ENCODE measurements at regions not wholly inside any gene's neighbourhood (a gene's known extent, or its start where the extent isn't known, plus 50 kb on each side); places are given as distances from the start of the nearest gene placed in this dataset.

DNA sequence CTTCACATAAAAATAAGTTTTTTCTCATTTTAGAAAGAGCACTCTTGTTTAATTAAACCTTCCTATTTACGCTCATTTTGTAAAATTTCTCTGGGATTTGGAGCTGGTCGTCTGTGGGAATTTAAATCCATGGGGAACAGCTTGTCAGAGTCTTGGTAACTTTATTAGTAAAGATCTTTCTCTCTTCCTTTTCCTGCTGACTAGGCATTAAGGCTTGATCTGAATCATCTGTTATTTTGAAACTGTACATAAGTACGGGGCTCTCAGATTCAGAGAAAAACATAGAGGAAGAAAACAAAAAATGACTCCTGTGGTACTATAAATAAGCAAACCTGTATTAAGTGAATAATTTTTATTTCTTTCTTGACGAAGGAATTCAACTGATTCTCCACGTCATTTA is 150.2 kb downstream of the ST6GAL2 start:
- no peak overlapping the region for H3K4me3 ChIP-seq (ENCODE audit: low read length in 3 of 3)
- H3K9ac ChIP-seq (ENCODE audit: low read depth in 1 of 3, low read length in 3 of 3): no peak overlapping the region
- no peaks in the 10 kb centered on the region for H3K4me1 ChIP-seq (ENCODE audit: control insufficient read depth in 3 of 3, insufficient read depth in 3 of 3, low read length in 3 of 3)
- H3K27ac ChIP-seq (ENCODE audit: low read depth, low read length): no peak overlapping the region
- H3K27me3 ChIP-seq (ENCODE audit: control insufficient read depth in 3 of 3, insufficient read depth in 3 of 3, low read length in 3 of 3): no peaks in the 10 kb centered on the region
- peaks cover 0 to 2% (median 0%) of the 10 kb centered on the region in 3 donors for H3K9me3 ChIP-seq (ENCODE audit: control insufficient read depth in 3 of 3, low read length in 3 of 3)
- H3K36me3 ChIP-seq (ENCODE audit: control insufficient read depth in 3 of 3, insufficient read depth in 3 of 3, low read length in 3 of 3): no peaks in the 10 kb centered on the region

DNA sequence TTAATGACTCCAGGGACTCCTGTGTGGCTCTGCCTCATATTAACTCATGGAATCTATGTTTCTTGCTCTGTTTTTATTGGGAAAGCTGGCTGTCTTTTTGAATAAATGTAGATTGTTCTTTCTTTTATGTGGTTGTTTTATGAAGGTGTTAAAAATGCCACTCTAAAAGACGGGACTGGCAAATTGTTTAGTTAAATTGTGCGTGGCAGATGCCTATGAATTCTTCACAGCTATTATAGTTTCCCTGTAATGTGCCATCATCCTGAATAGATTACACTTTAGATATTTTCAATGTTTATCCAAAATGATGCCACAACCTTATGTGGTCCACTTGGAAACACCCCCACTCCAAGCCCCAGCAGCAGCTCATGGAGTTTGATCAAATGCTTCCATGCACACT is 149.7 kb downstream of the ST6GAL2 start:
- Histone ChIP-seq H3K9ac (ENCODE audit: low read depth in 1 of 3, low read length in 3 of 3) (no peak overlapping the region), H3K4me1 (ENCODE audit: control insufficient read depth in 3 of 3, insufficient read depth in 3 of 3, low read length in 3 of 3) (no peaks in the 10 kb centered on the region), H3K36me3 (ENCODE audit: control insufficient read depth in 3 of 3, insufficient read depth in 3 of 3, low read length in 3 of 3) (no peaks in the 10 kb centered on the region), H3K4me3 (ENCODE audit: low read length in 3 of 3) (no peak overlapping the region), H3K27ac (ENCODE audit: low read depth, low read length) (no peak overlapping the region), H3K27me3 (ENCODE audit: control insufficient read depth in 3 of 3, insufficient read depth in 3 of 3, low read length in 3 of 3) (no peaks in the 10 kb centered on the region), H3K9me3 (ENCODE audit: control insufficient read depth in 3 of 3, low read length in 3 of 3) (peaks cover 0 to 2% (median 0%) of the 10 kb centered on the region in 3 donors)

- Histone ChIP-seq H3K4me1 (ENCODE audit: control insufficient read depth in 3 of 3, insufficient read depth in 3 of 3, low read length in 3 of 3) (no peaks in the 10 kb centered on the region), H3K9ac (ENCODE audit: low read depth in 1 of 3, low read length in 3 of 3) (no peak overlapping the region), H3K4me3 (ENCODE audit: low read length in 3 of 3) (no peak overlapping the region), H3K27me3 (ENCODE audit: control insufficient read depth in 3 of 3, insufficient read depth in 3 of 3, low read length in 3 of 3) (no peaks in the 10 kb centered on the region), H3K36me3 (ENCODE audit: control insufficient read depth in 3 of 3, insufficient read depth in 3 of 3, low read length in 3 of 3) (no peaks in the 10 kb centered on the region), H3K9me3 (ENCODE audit: control insufficient read depth in 3 of 3, low read length in 3 of 3) (peaks cover 0 to 3% (median 0%) of the 10 kb centered on the region in 3 donors), H3K27ac (ENCODE audit: low read depth, low read length) (no peak overlapping the region)
Measured at GRCh38 chr2:106745468-106745867, 140.5 kb downstream of the ST6GAL2 start.

GRCh38 chr2:106749823-106750222 is 136.1 kb downstream of the ST6GAL2 start:
- Histone ChIP-seq H3K9ac (ENCODE audit: low read depth in 1 of 3, low read length in 3 of 3) (no peak overlapping the region), H3K4me1 (ENCODE audit: control insufficient read depth in 3 of 3, insufficient read depth in 3 of 3, low read length in 3 of 3) (no peaks in the 10 kb centered on the region), H3K27me3 (ENCODE audit: control insufficient read depth in 3 of 3, insufficient read depth in 3 of 3, low read length in 3 of 3) (no peaks in the 10 kb centered on the region), H3K27ac (ENCODE audit: low read depth, low read length) (no peak overlapping the region), H3K36me3 (ENCODE audit: control insufficient read depth in 3 of 3, insufficient read depth in 3 of 3, low read length in 3 of 3) (no peaks in the 10 kb centered on the region), H3K9me3 (ENCODE audit: control insufficient read depth in 3 of 3, low read length in 3 of 3) (peaks cover 0 to 3% (median 0%) of the 10 kb centered on the region in 3 donors), H3K4me3 (ENCODE audit: low read length in 3 of 3) (no peak overlapping the region)

Data from skeletal muscle tissue (tissue), 3 donors.